ENCODE measurements at regions not wholly inside any gene's neighbourhood (a gene's known extent, or its start where the extent isn't known, plus 50 kb on each side); places are given as distances from the start of the nearest gene placed in this dataset.

- DNase-seq = no peak
- no peak overlapping the region for H3K4me3 ChIP-seq
- H3K4me1 ChIP-seq = no peaks in the 10 kb centered on the region
- no peak overlapping the region for H3K27ac ChIP-seq
- intact Hi-C loops (cut with DNase I; ENCODE audit: low total_unique reads) = no loop called here
- TF ChIP-seq POLR2AphosphoS5 (IDR thresholded peaks at IDR 0.05) (no peak), POLR2A (IDR thresholded peaks at IDR 0.05) (no peak)
- H3K36me3 ChIP-seq = no peaks in the 10 kb centered on the region
- peaks cover 0 to 15% (median 2%) of the 10 kb centered on the region in 4 donors for H3K9me3 ChIP-seq
- no peaks in the 10 kb centered on the region for H3K27me3 ChIP-seq
These were observed 149.0 kb upstream of the TMEM106B start for GRCh38 chr7:12062062-12062461.

- Histone ChIP-seq H3K4me1 (no peaks in the 10 kb centered on the region), H3K27me3 (no peaks in the 10 kb centered on the region), H3K27ac (no peak overlapping the region), H3K9me3 (no peaks in the 10 kb centered on the region), H3K4me3 (no peak overlapping the region), H3K36me3 (no peaks in the 10 kb centered on the region)
- intact Hi-C loops (cut with DNase I; ENCODE audit: low total_unique reads) = loop anchor here (5.0 kb wide), 1 partner anchor 263 kb away; no protein-coding TSS in a partner anchor
- TF ChIP-seq POLR2A (IDR thresholded peaks at IDR 0.05) = no peak
- TF ChIP-seq CTCF (IDR thresholded peaks at IDR 0.05) = no peak
- no peak for TF ChIP-seq POLR2AphosphoS5 (IDR thresholded peaks at IDR 0.05)
- no peak for TF ChIP-seq EP300 (IDR thresholded peaks at IDR 0.05)
- WGBS, 5 donors = 34 to 63% (median 52%) methylated on average over 1 of the region's 1 CpG
- DNase-seq = no peak
These were observed 146.4 kb upstream of the TMEM106B start for GRCh38 chr7:12064586-12065127.

GRCh38 chr7:12066004-12066403, 145.1 kb upstream of the TMEM106B start:
- no peaks in the 10 kb centered on the region for H3K36me3 ChIP-seq
- DNase-seq = no peak
- no peaks in the 10 kb centered on the region for H3K27me3 ChIP-seq
- intact Hi-C loops (cut with DNase I; ENCODE audit: low total_unique reads) = loop anchor here (5.0 kb wide), 1 partner anchor 261 kb away; no protein-coding TSS in a partner anchor
- no peaks in the 10 kb centered on the region for H3K4me1 ChIP-seq
- no peaks in the 10 kb centered on the region for H3K9me3 ChIP-seq
- WGBS, 5 donors = 68 to 93% (median 88%) methylated on average over 4 of the region's 4 CpGs
- peak overlapping the region in 1 of 5 donors; percentile 8 for H3K27ac ChIP-seq
- TF ChIP-seq POLR2A (IDR thresholded peaks at IDR 0.05) (no peak), POLR2AphosphoS5 (IDR thresholded peaks at IDR 0.05) (no peak), CTCF (IDR thresholded peaks at IDR 0.05) (no peak), EP300 (IDR thresholded peaks at IDR 0.05) (no peak)
- H3K4me3 ChIP-seq = no peak overlapping the region

GRCh38 chr7:12066521-12066920, 144.6 kb upstream of the TMEM106B start:
- 48 to 64% (median 56%) methylated on average over 2 of the region's 2 CpGs for WGBS, 5 donors
- no peak overlapping the region for H3K4me3 ChIP-seq
- H3K4me1 ChIP-seq = no peaks in the 10 kb centered on the region
- H3K27ac ChIP-seq = peak overlapping the region in 1 of 5 donors; percentile 8
- no peaks in the 10 kb centered on the region for H3K36me3 ChIP-seq
- DNase-seq = peak in 1 of 2 donors; percentile 11
- TF ChIP-seq CTCF (IDR thresholded peaks at IDR 0.05) (no peak), POLR2A (IDR thresholded peaks at IDR 0.05) (no peak), EP300 (IDR thresholded peaks at IDR 0.05) (no peak), POLR2AphosphoS5 (IDR thresholded peaks at IDR 0.05) (no peak)
- intact Hi-C loops (cut with DNase I; ENCODE audit: low total_unique reads) = loop anchor here (5.0 kb wide), 1 partner anchor 261 kb away; no protein-coding TSS in a partner anchor
- H3K9me3 ChIP-seq = no peaks in the 10 kb centered on the region
- H3K27me3 ChIP-seq = no peaks in the 10 kb centered on the region

GRCh38 chr7:12067156-12067831, 143.8 kb upstream of the TMEM106B start:
- Histone ChIP-seq H3K36me3 (no peaks in the 10 kb centered on the region), H3K27ac (no peak overlapping the region), H3K4me3 (no peak overlapping the region), H3K9me3 (no peaks in the 10 kb centered on the region), H3K27me3 (no peaks in the 10 kb centered on the region), H3K4me1 (no peaks in the 10 kb centered on the region)
- intact Hi-C loops (cut with DNase I; ENCODE audit: low total_unique reads) = loop anchor here (5.0 kb wide), 1 partner anchor 260 kb away; no protein-coding TSS in a partner anchor
- TF ChIP-seq CTCF (IDR thresholded peaks at IDR 0.05) = peak in 5 of 7 experiments; percentile 41 to 72 (median 42)
- no peak for TF ChIP-seq EP300 (IDR thresholded peaks at IDR 0.05)
- 74 to 83% (median 78%) methylated on average over 13 of the region's 13 CpGs for WGBS, 5 donors
- peak; percentile 59 to 78 for DNase-seq

Data from stomach (tissue), 8 donors.